ENCODE measurements at regions not wholly inside any gene's neighbourhood (a gene's known extent, or its start where the extent isn't known, plus 50 kb on each side); places are given as distances from the start of the nearest gene placed in this dataset.

DNA sequence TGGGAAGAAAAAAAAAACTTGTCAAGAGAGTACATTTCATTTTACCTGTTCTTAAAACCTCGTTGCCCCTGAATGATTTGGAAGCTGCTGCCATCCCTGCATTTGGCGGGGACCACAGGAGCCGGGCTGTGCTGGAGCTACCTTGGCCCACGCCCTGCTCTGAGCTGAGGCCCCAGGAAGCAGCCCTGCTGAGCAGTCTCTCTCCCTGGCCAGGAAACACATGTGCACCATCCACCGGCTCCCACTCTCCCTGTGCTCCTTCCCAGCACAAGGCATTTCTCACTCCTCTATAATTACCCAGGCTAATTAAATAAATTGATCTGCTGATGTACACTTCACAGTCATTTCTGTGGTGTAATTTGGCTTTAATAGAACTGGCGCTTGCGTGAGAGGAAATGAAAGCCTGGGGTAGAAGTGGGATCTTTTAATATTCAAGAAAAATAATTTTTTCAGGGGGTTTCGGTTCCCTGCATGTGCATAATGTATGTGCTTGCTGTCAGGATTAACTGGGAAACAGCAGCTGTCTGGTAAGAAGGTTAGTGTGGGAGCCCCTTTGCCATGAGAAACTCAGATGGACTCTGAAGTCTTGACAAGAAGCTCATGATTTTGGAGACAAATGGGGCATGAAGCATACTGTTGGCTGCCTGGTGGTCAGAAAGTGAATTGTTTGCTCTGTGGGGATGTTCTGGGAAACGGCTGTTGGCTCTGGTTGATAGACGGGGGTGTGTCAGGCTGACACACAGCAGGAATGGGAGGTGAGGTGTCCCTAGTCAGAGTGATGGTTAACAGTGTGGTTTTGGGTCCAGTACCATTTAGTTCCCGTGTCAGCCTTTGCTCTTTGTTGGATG lies 252.3 kb upstream of the EEF2KMT start:
- TF ChIP-seq, protein P1, sequence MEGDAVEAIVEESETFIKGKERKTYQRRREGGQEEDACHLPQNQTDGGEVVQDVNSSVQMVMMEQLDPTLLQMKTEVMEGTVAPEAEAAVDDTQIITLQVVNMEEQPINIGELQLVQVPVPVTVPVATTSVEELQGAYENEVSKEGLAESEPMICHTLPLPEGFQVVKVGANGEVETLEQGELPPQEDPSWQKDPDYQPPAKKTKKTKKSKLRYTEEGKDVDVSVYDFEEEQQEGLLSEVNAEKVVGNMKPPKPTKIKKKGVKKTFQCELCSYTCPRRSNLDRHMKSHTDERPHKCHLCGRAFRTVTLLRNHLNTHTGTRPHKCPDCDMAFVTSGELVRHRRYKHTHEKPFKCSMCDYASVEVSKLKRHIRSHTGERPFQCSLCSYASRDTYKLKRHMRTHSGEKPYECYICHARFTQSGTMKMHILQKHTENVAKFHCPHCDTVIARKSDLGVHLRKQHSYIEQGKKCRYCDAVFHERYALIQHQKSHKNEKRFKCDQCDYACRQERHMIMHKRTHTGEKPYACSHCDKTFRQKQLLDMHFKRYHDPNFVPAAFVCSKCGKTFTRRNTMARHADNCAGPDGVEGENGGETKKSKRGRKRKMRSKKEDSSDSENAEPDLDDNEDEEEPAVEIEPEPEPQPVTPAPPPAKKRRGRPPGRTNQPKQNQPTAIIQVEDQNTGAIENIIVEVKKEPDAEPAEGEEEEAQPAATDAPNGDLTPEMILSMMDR (IDR thresholded peaks at IDR 0.05; ENCODE audit: low read depth, low read length), result no peak
- no peak for DNase-seq (ENCODE audit: extremely low read depth, low read depth)

- no peak for DNase-seq (ENCODE audit: extremely low read depth, low read depth)
- TF ChIP-seq, protein P1 (IDR thresholded peaks at IDR 0.05; ENCODE audit: low read depth, low read length), result no peak
These were observed 251.5 kb upstream of the EEF2KMT start for GRCh38 chr16:5349101-5349500.

- DNase-seq (ENCODE audit: extremely low read depth, low read depth), result no peak
- TF ChIP-seq, protein P1 (IDR thresholded peaks at IDR 0.05; ENCODE audit: low read depth, low read length), result no peak
These were observed 250.0 kb upstream of the EEF2KMT start for GRCh38 chr16:5347561-5347960.

GRCh38 chr16:5336941-5337340 lies 239.3 kb upstream of the EEF2KMT start:
- TF ChIP-seq, protein P1 (IDR thresholded peaks at IDR 0.05; ENCODE audit: low read depth, low read length), result no peak
- DNase-seq (ENCODE audit: extremely low read depth, low read depth), result no peak

GRCh38 chr16:5333991-5334390 lies 236.4 kb upstream of the EEF2KMT start:
- no peak for DNase-seq (ENCODE audit: extremely low read depth, low read depth)
- TF ChIP-seq, protein P1 (IDR thresholded peaks at IDR 0.05; ENCODE audit: low read depth, low read length), result no peak

GRCh38 chr16:5333126-5333525 lies 235.5 kb upstream of the EEF2KMT start:
- DNase-seq (ENCODE audit: extremely low read depth, low read depth), result no peak
- TF ChIP-seq, protein P1 (IDR thresholded peaks at IDR 0.05; ENCODE audit: low read depth, low read length), result no peak

DNA sequence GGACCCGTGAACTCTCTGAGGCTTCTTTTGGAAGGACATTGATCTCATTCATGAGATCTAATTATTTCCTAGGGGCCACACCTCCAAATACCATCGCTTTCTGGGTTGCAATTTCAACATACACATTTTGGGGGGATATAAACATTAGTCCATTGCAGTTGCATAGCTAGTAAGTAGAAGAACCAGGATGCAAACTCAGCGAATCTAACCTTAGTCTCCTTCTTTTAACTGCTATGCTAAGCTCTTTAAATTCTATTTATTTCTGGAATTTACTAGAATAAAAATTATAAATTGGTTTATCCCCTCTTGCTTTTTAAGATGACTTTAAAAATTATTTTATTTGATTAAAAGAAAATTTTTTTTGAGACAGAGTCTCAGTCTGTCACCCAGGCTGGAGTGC lies 232.5 kb upstream of the EEF2KMT start:
- DNase-seq (ENCODE audit: extremely low read depth, low read depth), result no peak
- TF ChIP-seq, protein P1 (IDR thresholded peaks at IDR 0.05; ENCODE audit: low read depth, low read length), result no peak
